ENCODE measurements at regions not wholly inside any gene's neighbourhood (a gene's known extent, or its start where the extent isn't known, plus 50 kb on each side); places are given as distances from the start of the nearest gene placed in this dataset.

DNA sequence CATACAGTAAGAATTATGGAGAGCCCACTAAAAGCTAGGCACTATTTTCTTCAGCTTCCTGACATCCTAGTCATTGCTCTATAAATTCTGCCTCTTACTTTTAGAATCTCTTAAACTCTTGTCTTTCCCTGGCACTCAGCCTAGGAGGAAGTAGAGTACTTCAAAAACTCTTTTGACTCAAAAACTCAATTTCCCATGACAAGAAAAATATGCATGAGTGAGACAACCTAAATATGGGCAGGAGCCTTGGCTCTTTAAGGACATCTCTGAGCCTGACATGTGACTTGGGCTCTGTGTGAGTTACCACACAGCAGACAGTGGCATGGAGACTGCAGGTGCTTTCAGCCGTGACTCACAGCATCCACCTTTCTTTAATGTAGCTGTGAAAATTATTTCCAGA, 97.5 kb upstream of the CCDC179 start:
- no peak overlapping the region for H3K27ac ChIP-seq (ENCODE audit: insufficient read depth, low read length)
- H2AFZ ChIP-seq (ENCODE audit: low read length): no peak overlapping the region
- no peaks in the 10 kb centered on the region for H3K27me3 ChIP-seq (ENCODE audit: control insufficient read depth, insufficient read depth, low read length)
- H3K9me3 ChIP-seq (ENCODE audit: control insufficient read depth, insufficient read depth, low read depth, low read length): no peaks in the 10 kb centered on the region
- no peaks in the 10 kb centered on the region for H3K36me3 ChIP-seq (ENCODE audit: control insufficient read depth, insufficient read depth, low read length)
- no peak for DNase-seq (ENCODE audit: low read depth in 2 of 2)
- no peak overlapping the region for H3K4me3 ChIP-seq (replicated peaks in 1 of 4; ENCODE audit: control extremely low read depth in 1 of 4, insufficient read depth in 1 of 4, low read depth in 3 of 4, low read length in 4 of 4)
- no peak overlapping the region for H3K4me2 ChIP-seq (ENCODE audit: extremely low read depth, insufficient read depth, low read length)
- H3K79me2 ChIP-seq (ENCODE audit: control insufficient read depth, insufficient read depth, low read length): no peaks in the 10 kb centered on the region
- no peaks in the 10 kb centered on the region for H4K20me1 ChIP-seq (ENCODE audit: control insufficient read depth, extremely low read depth, insufficient read depth, low read length)
- H3K9ac ChIP-seq (ENCODE audit: insufficient read depth, low read length): no peak overlapping the region
- H3K4me1 ChIP-seq (ENCODE audit: control insufficient read depth, extremely low read depth, insufficient read depth, low read length): no peaks in the 10 kb centered on the region
- TF ChIP-seq EZH2 (IDR thresholded peaks at IDR 0.05; ENCODE audit: low read length, missing control alignments): no peak
- TF ChIP-seq, protein P1, sequence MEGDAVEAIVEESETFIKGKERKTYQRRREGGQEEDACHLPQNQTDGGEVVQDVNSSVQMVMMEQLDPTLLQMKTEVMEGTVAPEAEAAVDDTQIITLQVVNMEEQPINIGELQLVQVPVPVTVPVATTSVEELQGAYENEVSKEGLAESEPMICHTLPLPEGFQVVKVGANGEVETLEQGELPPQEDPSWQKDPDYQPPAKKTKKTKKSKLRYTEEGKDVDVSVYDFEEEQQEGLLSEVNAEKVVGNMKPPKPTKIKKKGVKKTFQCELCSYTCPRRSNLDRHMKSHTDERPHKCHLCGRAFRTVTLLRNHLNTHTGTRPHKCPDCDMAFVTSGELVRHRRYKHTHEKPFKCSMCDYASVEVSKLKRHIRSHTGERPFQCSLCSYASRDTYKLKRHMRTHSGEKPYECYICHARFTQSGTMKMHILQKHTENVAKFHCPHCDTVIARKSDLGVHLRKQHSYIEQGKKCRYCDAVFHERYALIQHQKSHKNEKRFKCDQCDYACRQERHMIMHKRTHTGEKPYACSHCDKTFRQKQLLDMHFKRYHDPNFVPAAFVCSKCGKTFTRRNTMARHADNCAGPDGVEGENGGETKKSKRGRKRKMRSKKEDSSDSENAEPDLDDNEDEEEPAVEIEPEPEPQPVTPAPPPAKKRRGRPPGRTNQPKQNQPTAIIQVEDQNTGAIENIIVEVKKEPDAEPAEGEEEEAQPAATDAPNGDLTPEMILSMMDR (conservative IDR thresholded peaks at IDR 0.05 in 1 of 2, IDR thresholded peaks at IDR 0.05 in 1 of 2; ENCODE audit: low read depth in 1 of 2, low read length in 2 of 2): no peak

DNA sequence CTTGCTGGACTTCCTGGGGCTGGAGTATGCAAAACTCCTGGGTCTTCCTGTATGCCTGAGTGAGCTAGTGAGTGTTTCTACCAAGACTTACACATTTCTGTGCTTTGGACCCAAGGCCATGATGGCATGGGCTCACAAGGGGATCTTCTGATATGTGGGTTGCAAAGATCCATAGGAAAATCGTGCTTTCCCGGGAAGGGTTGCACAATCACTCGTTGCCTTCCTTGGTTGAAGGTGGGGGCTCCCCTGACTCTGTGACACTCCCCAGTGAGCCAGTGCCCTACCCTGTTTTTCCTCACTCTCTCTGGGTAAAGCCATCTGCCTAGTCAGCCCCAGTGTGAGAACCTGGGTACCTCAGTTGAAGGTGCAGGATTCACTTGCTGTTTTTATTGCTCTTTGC, 114.0 kb upstream of the CCDC179 start:
- Histone ChIP-seq H3K4me3 (replicated peaks in 1 of 4; ENCODE audit: control extremely low read depth in 1 of 4, insufficient read depth in 1 of 4, low read depth in 3 of 4, low read length in 4 of 4) (no peak overlapping the region), H3K9ac (ENCODE audit: insufficient read depth, low read length) (no peak overlapping the region), H3K4me2 (ENCODE audit: extremely low read depth, insufficient read depth, low read length) (no peak overlapping the region), H3K9me3 (ENCODE audit: control insufficient read depth, insufficient read depth, low read depth, low read length) (no peaks in the 10 kb centered on the region), H2AFZ (ENCODE audit: low read length) (no peak overlapping the region), H3K36me3 (ENCODE audit: control insufficient read depth, insufficient read depth, low read length) (no peaks in the 10 kb centered on the region), H3K79me2 (ENCODE audit: control insufficient read depth, insufficient read depth, low read length) (no peaks in the 10 kb centered on the region), H3K27ac (ENCODE audit: insufficient read depth, low read length) (no peak overlapping the region), H3K27me3 (ENCODE audit: control insufficient read depth, insufficient read depth, low read length) (no peaks in the 10 kb centered on the region), H4K20me1 (ENCODE audit: control insufficient read depth, extremely low read depth, insufficient read depth, low read length) (no peaks in the 10 kb centered on the region), H3K4me1 (ENCODE audit: control insufficient read depth, extremely low read depth, insufficient read depth, low read length) (no peaks in the 10 kb centered on the region)
- DNase-seq (ENCODE audit: low read depth in 2 of 2): no peak
- TF ChIP-seq, protein P1 (conservative IDR thresholded peaks at IDR 0.05 in 1 of 2, IDR thresholded peaks at IDR 0.05 in 1 of 2; ENCODE audit: low read depth in 1 of 2, low read length in 2 of 2): no peak
- TF ChIP-seq EZH2 (IDR thresholded peaks at IDR 0.05; ENCODE audit: low read length, missing control alignments): no peak

DNA sequence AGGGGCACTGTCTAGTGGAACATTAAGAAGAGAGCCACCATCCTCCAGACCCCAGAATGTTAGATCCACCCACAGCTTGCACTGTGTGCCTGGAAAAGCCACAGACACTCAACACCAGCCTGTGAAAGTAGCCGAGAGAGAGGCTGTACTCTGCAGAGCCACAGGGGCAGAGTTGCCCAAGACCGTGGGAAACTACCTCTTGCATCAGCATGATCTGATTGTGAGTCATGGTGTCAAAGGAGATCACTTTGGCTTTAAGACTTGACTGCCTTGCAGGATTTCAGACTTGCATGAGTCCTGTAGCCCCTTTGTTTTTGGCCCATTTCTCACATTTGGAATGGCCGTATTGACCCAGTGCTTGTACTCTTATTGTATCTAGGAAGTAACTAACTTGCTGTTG, 115.9 kb upstream of the CCDC179 start:
- no peaks in the 10 kb centered on the region for H3K79me2 ChIP-seq (ENCODE audit: control insufficient read depth, insufficient read depth, low read length)
- H3K27me3 ChIP-seq (ENCODE audit: control insufficient read depth, insufficient read depth, low read length): no peaks in the 10 kb centered on the region
- H4K20me1 ChIP-seq (ENCODE audit: control insufficient read depth, extremely low read depth, insufficient read depth, low read length): no peaks in the 10 kb centered on the region
- no peaks in the 10 kb centered on the region for H3K9me3 ChIP-seq (ENCODE audit: control insufficient read depth, insufficient read depth, low read depth, low read length)
- H2AFZ ChIP-seq (ENCODE audit: low read length): no peak overlapping the region
- no peak overlapping the region for H3K4me2 ChIP-seq (ENCODE audit: extremely low read depth, insufficient read depth, low read length)
- no peak for TF ChIP-seq EZH2 (IDR thresholded peaks at IDR 0.05; ENCODE audit: low read length, missing control alignments)
- TF ChIP-seq, protein P1 (conservative IDR thresholded peaks at IDR 0.05 in 1 of 2, IDR thresholded peaks at IDR 0.05 in 1 of 2; ENCODE audit: low read depth in 1 of 2, low read length in 2 of 2): no peak
- peak; percentile 29 to 92 for DNase-seq (ENCODE audit: low read depth in 2 of 2)
- H3K4me3 ChIP-seq (replicated peaks in 1 of 4; ENCODE audit: control extremely low read depth in 1 of 4, insufficient read depth in 1 of 4, low read depth in 3 of 4, low read length in 4 of 4): no peak overlapping the region
- no peaks in the 10 kb centered on the region for H3K4me1 ChIP-seq (ENCODE audit: control insufficient read depth, extremely low read depth, insufficient read depth, low read length)
- no peak overlapping the region for H3K9ac ChIP-seq (ENCODE audit: insufficient read depth, low read length)
- H3K27ac ChIP-seq (ENCODE audit: insufficient read depth, low read length): no peak overlapping the region
- no peaks in the 10 kb centered on the region for H3K36me3 ChIP-seq (ENCODE audit: control insufficient read depth, insufficient read depth, low read length)
